ENCODE measurements at regions not wholly inside any gene's neighbourhood (a gene's known extent, or its start where the extent isn't known, plus 50 kb on each side); places are given as distances from the start of the nearest gene placed in this dataset.

DNA sequence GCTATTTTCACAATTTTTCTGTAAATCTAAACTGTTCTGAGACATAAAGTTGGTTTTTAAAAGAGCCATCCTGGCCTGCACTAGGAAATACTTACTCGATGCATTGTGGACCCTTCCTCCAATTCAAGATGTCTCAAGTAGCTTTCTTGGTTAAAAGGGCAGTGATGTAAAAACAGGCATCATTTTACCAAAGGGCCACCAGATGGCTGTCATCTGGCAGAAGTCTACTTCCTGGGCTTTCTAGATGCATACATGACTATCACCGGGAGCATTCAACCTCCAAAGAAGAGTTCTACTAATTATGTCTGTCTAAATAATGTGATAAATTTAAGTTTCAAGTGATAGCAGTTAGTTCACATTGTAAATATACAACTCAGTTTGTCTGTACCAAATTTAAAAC lies 96.8 kb upstream of the FRMD6 start:
- Histone ChIP-seq H3K27me3 (ENCODE audit: insufficient read depth, low read depth, low read length) (no peaks in the 10 kb centered on the region), H3K4me2 (ENCODE audit: low read length) (no peak overlapping the region), H4K20me1 (ENCODE audit: insufficient read depth) (no peaks in the 10 kb centered on the region), H2AFZ (ENCODE audit: low read depth, low read length) (no peak overlapping the region), H3F3A (ENCODE audit: insufficient read depth, low read length, poor library complexity, severe bottlenecking) (no peaks in the 10 kb centered on the region), H3K4me3 (ENCODE audit: low read length) (no peak overlapping the region), H3K79me2 (replicated peaks; ENCODE audit: insufficient read depth, low read length) (no peaks in the 10 kb centered on the region), H3K36me3 (ENCODE audit: insufficient read depth, low read length) (no peaks in the 10 kb centered on the region), H3K9ac (ENCODE audit: low read length) (no peak overlapping the region), H3K27ac (ENCODE audit: low read length) (no peak overlapping the region), H3K9me3 (ENCODE audit: low read length) (no peaks in the 10 kb centered on the region), H3K9me2 (ENCODE audit: insufficient read depth, low read length) (no peaks in the 10 kb centered on the region)
- TF ChIP-seq MXI1 (conservative IDR thresholded peaks at IDR 0.05; ENCODE audit: poor library complexity, severe bottlenecking) (no peak), POLR2AphosphoS5 (IDR thresholded peaks at IDR 0.05) (no peak), EP300 (conservative IDR thresholded peaks at IDR 0.05; ENCODE audit: poor library complexity, severe bottlenecking) (no peak), TAF1 (IDR thresholded peaks at IDR 0.05; ENCODE audit: low read depth) (no peak), EZH2 (IDR thresholded peaks at IDR 0.05; ENCODE audit: borderline replicate concordance, insufficient read depth, low read length, poor library complexity, severe bottlenecking) (no peak), RAD21 (conservative IDR thresholded peaks at IDR 0.05) (no peak), SMC3 (conservative IDR thresholded peaks at IDR 0.05; ENCODE audit: poor library complexity) (no peak)
- TF ChIP-seq, protein P1, sequence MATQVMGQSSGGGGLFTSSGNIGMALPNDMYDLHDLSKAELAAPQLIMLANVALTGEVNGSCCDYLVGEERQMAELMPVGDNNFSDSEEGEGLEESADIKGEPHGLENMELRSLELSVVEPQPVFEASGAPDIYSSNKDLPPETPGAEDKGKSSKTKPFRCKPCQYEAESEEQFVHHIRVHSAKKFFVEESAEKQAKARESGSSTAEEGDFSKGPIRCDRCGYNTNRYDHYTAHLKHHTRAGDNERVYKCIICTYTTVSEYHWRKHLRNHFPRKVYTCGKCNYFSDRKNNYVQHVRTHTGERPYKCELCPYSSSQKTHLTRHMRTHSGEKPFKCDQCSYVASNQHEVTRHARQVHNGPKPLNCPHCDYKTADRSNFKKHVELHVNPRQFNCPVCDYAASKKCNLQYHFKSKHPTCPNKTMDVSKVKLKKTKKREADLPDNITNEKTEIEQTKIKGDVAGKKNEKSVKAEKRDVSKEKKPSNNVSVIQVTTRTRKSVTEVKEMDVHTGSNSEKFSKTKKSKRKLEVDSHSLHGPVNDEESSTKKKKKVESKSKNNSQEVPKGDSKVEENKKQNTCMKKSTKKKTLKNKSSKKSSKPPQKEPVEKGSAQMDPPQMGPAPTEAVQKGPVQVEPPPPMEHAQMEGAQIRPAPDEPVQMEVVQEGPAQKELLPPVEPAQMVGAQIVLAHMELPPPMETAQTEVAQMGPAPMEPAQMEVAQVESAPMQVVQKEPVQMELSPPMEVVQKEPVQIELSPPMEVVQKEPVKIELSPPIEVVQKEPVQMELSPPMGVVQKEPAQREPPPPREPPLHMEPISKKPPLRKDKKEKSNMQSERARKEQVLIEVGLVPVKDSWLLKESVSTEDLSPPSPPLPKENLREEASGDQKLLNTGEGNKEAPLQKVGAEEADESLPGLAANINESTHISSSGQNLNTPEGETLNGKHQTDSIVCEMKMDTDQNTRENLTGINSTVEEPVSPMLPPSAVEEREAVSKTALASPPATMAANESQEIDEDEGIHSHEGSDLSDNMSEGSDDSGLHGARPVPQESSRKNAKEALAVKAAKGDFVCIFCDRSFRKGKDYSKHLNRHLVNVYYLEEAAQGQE (IDR thresholded peaks at IDR 0.05; ENCODE audit: borderline replicate concordance) = no peak
- TF ChIP-seq, protein P2, sequence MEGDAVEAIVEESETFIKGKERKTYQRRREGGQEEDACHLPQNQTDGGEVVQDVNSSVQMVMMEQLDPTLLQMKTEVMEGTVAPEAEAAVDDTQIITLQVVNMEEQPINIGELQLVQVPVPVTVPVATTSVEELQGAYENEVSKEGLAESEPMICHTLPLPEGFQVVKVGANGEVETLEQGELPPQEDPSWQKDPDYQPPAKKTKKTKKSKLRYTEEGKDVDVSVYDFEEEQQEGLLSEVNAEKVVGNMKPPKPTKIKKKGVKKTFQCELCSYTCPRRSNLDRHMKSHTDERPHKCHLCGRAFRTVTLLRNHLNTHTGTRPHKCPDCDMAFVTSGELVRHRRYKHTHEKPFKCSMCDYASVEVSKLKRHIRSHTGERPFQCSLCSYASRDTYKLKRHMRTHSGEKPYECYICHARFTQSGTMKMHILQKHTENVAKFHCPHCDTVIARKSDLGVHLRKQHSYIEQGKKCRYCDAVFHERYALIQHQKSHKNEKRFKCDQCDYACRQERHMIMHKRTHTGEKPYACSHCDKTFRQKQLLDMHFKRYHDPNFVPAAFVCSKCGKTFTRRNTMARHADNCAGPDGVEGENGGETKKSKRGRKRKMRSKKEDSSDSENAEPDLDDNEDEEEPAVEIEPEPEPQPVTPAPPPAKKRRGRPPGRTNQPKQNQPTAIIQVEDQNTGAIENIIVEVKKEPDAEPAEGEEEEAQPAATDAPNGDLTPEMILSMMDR (IDR thresholded peaks at IDR 0.05; ENCODE audit: poor library complexity, severe bottlenecking) = no peak

DNA sequence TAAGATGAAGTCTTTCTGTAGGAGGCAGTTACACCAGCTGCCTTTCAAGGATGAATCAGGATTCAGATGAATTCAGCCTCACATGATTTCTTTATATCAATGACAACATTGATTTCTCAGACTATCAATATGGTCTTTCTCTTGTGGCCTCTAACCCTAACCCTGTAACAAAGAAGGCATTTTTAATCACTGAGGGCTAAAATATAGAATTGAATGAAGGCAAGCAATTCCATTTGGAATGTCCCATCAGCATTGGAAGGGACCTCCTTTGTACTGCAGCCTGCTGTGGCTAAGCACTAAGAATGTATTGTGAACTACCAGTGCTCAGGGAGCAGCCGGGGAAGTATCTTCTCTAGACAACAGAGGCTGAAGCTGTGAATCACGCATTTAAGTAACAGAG lies 90.6 kb upstream of the FRMD6 start:
- H2AFZ ChIP-seq (ENCODE audit: low read depth, low read length) = no peak overlapping the region
- no peaks in the 10 kb centered on the region for H4K20me1 ChIP-seq (ENCODE audit: insufficient read depth)
- H3K36me3 ChIP-seq (ENCODE audit: insufficient read depth, low read length) = no peaks in the 10 kb centered on the region
- no peaks in the 10 kb centered on the region for H3K9me3 ChIP-seq (ENCODE audit: low read length)
- H3K9ac ChIP-seq (ENCODE audit: low read length) = no peak overlapping the region
- no peak overlapping the region for H3K27ac ChIP-seq (ENCODE audit: low read length)
- no peak overlapping the region for H3K4me3 ChIP-seq (ENCODE audit: low read length)
- no peaks in the 10 kb centered on the region for H3F3A ChIP-seq (ENCODE audit: insufficient read depth, low read length, poor library complexity, severe bottlenecking)
- no peak for TF ChIP-seq TAF1 (IDR thresholded peaks at IDR 0.05; ENCODE audit: low read depth)
- TF ChIP-seq POLR2AphosphoS5 (IDR thresholded peaks at IDR 0.05) = no peak
- no peaks in the 10 kb centered on the region for H3K79me2 ChIP-seq (replicated peaks; ENCODE audit: insufficient read depth, low read length)
- H3K4me2 ChIP-seq (ENCODE audit: low read length) = no peak overlapping the region
- H3K27me3 ChIP-seq (ENCODE audit: insufficient read depth, low read depth, low read length) = no peaks in the 10 kb centered on the region
- H3K9me2 ChIP-seq (ENCODE audit: insufficient read depth, low read length) = no peaks in the 10 kb centered on the region

DNA sequence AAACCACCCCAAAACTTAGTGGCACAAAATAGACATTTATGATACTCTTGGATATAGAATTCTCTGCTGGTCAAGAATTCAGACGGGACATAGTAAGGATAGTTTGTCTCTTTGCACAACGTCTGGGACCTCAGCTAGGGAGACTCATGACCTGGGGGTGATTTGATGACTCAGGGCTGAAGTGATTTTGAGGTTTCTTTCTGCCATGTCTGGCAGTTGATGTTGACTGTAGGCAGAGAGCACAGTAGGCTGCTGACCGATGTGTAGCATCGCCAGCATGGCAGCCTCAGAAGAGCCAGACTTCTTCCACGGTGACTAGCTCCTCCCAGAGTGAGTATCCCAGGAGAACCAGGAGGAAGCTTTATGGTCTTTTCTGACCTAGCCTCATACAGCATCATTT lies 88.9 kb upstream of the FRMD6 start:
- H3K27me3 ChIP-seq (ENCODE audit: insufficient read depth, low read depth, low read length) = no peaks in the 10 kb centered on the region
- H3K27ac ChIP-seq (ENCODE audit: low read length) = no peak overlapping the region
- no peaks in the 10 kb centered on the region for H3K36me3 ChIP-seq (ENCODE audit: insufficient read depth, low read length)
- TF ChIP-seq RAD21 (conservative IDR thresholded peaks at IDR 0.05) = no peak
- no peak overlapping the region for H2AFZ ChIP-seq (ENCODE audit: low read depth, low read length)
- H3K4me3 ChIP-seq (ENCODE audit: low read length) = no peak overlapping the region
- H3K4me2 ChIP-seq (ENCODE audit: low read length) = no peak overlapping the region
- no peaks in the 10 kb centered on the region for H3K9me3 ChIP-seq (ENCODE audit: low read length)
- H3K9ac ChIP-seq (ENCODE audit: low read length) = no peak overlapping the region
- H3F3A ChIP-seq (ENCODE audit: insufficient read depth, low read length, poor library complexity, severe bottlenecking) = no peaks in the 10 kb centered on the region
- no peaks in the 10 kb centered on the region for H3K79me2 ChIP-seq (replicated peaks; ENCODE audit: insufficient read depth, low read length)
- no peaks in the 10 kb centered on the region for H3K9me2 ChIP-seq (ENCODE audit: insufficient read depth, low read length)
- H4K20me1 ChIP-seq (ENCODE audit: insufficient read depth) = no peaks in the 10 kb centered on the region
